ENCODE measurements at regions not wholly inside any gene's neighbourhood (a gene's known extent, or its start where the extent isn't known, plus 50 kb on each side); places are given as distances from the start of the nearest gene placed in this dataset.

DNA sequence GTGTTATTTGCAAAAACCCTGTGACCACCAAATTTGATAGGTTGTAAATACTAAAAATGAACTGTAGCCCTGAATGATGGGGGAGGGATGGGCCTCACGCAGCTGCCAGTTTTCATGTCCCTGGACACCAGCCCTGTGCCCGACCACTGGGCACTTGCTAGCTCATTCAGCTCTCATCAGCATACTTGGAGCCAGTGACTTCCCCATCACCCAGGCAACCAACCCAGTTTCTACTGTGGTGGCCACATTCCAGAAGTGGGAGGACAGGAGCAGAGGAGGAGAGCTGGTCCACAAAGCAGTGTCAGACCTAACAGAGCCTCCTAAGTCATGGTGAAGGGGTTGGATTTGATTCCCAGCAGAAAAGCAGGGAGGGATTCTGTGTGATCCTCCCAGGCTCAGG lies 128.2 kb downstream of the CPEB2 start:
- no peak for TF ChIP-seq CTCF (IDR thresholded peaks at IDR 0.05; ENCODE audit: low read depth, low read length, missing control alignments)
- DNase-seq (ENCODE audit: low read depth) = no peak

DNA sequence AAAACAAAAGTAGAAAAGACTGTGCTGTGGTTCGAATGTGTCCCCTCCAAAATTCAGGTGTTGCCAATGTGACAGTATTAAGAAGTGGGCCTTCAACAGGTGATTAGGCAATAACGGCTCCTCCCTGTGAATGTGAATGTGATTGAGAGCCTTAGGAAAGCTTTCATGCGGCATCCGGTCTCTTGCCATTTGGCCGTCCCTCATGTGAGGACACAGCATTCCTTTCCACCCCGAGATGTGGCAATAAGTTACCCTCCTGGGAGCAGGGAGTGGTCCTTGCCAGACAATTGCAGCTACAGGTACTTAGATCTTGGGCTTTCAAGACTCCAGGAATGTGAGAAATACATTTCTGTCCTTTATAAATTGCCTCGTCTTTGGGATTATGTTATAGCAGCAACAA lies 129.3 kb downstream of the CPEB2 start:
- H3K4me3 ChIP-seq (ENCODE audit: low read depth, low read length) = no peak overlapping the region
- no peak for TF ChIP-seq CTCF (IDR thresholded peaks at IDR 0.05; ENCODE audit: low read depth, low read length, missing control alignments)
- no peak for DNase-seq (ENCODE audit: low read depth)

More for the DNA sequence above, 128.2 kb downstream of the CPEB2 start:
- H3K4me3 ChIP-seq (ENCODE audit: low read depth, low read length) = no peak overlapping the region

- no peak for TF ChIP-seq CTCF (IDR thresholded peaks at IDR 0.05; ENCODE audit: low read depth, low read length, missing control alignments)
- H3K4me3 ChIP-seq (ENCODE audit: low read depth, low read length) = no peak overlapping the region
- no peak for DNase-seq (ENCODE audit: low read depth)
These were observed 130.5 kb downstream of the CPEB2 start for GRCh38 chr4:15132739-15133138.

DNA sequence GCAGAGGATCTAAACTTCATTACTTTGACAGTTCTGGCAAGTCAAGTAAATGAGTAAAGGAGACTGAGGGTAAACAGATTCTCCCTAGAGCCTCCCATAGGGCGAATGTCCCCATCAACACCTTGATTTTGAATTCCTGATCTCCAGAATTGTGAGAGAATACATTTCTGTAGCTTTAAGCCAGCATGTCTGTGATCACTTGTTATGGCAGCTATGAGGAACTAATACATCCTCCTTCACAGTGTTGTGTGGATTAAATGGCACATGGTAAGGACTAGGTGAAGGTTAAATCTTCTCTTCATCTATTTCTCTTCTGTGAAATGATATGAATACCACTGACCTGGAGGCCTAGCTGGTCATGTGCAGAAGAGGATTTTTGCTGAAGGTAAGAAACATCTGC lies 137.3 kb downstream of the CPEB2 start:
- H3K4me3 ChIP-seq (ENCODE audit: low read depth, low read length) = no peak overlapping the region
- no peak for TF ChIP-seq CTCF (IDR thresholded peaks at IDR 0.05; ENCODE audit: low read depth, low read length, missing control alignments)
- no peak for DNase-seq (ENCODE audit: low read depth)

DNA sequence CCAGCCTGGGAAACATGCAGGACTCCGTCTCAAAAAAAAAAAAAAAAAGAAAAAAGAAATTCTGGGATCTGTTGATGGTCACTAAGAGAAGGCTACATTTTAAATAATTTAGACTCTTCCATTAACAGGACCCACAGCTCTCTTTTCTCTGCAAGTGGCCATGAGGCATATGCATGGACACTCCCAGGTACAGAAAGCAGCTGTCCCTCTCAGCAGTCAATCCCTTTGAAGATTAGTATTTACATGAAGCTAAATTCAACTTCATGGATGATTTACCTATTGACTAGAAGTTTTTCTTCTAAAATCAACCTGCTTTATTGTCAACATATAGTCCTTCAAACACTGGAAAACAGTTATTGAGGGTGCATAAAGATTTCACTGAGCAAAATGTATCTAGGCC lies 139.9 kb downstream of the CPEB2 start:
- no peak overlapping the region for H3K4me3 ChIP-seq (ENCODE audit: low read depth, low read length)
- DNase-seq (ENCODE audit: low read depth) = no peak
- TF ChIP-seq CTCF (IDR thresholded peaks at IDR 0.05; ENCODE audit: low read depth, low read length, missing control alignments) = no peak

DNA sequence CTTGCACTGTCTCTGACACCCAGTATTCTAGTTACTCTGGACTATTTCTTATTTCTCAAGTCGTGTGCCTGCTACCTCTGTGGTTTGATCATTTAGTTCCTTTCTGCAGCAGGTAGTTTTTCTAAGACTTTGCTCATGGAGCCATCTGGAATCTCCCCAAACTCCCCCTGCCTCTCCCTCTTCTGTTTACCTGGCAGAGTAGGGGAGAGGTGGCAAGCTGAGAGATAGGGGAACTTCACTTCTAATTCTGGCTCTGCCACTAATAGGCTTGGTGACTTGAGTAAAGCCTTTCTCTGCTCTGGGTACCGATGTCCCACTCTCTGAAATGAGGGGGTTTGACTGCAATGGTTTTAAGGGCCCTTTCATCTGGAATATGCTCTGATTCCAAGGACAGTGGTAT lies 141.3 kb downstream of the CPEB2 start:
- TF ChIP-seq CTCF (IDR thresholded peaks at IDR 0.05; ENCODE audit: low read depth, low read length, missing control alignments) = no peak
- DNase-seq (ENCODE audit: low read depth) = no peak
- H3K4me3 ChIP-seq (ENCODE audit: low read depth, low read length) = no peak overlapping the region

GRCh38 chr4:15144249-15144966 lies 142.1 kb downstream of the CPEB2 start:
- DNase-seq (ENCODE audit: low read depth) = no peak
- no peak for TF ChIP-seq CTCF (IDR thresholded peaks at IDR 0.05; ENCODE audit: low read depth, low read length, missing control alignments)
- H3K4me3 ChIP-seq (ENCODE audit: low read depth, low read length) = no peak overlapping the region

Measured in GM12864 (cell line).